ENCODE measurements at regions not wholly inside any gene's neighbourhood (a gene's known extent, or its start where the extent isn't known, plus 50 kb on each side); places are given as distances from the start of the nearest gene placed in this dataset.

DNA sequence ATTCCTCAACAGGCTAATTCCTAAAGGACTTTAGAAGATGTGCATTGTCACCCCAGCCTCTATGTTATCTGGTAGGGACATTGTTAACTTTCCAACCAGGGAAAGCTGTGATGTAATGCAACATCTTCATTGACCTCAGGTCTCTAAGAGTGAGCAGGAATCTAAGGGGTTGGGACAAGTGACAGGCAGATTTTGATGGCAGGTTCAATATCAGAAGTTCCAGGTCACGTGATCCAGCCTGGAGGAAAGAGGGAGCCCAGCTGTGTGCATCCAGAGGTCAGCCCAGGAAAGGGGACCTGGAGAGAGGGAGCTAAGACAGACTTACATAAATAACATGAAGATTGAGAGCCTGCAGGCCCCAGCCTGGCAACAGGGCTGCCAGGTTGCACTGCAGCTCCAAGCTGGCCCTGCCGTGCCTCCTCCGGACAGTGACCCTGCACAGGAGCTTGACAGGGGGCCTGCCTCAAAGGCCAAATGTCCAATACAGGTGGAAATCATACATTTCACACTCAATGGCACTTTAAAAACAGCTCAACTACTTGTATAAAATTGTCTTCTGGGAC, 262.2 kb upstream of the MGAT5 start:
- no peak for TF ChIP-seq SUZ12 (IDR thresholded peaks at IDR 0.05)
- TF ChIP-seq FOXM1 (IDR thresholded peaks at IDR 0.05; ENCODE audit: borderline replicate concordance) = no peak
- TF ChIP-seq FOXK2 (IDR thresholded peaks at IDR 0.05) = no peak
- no peak for TF ChIP-seq ZNF384 (IDR thresholded peaks at IDR 0.05)
- TF ChIP-seq BHLHE40 (IDR thresholded peaks at IDR 0.05; ENCODE audit: borderline replicate concordance) = no peak
- TF ChIP-seq TARDBP (IDR thresholded peaks at IDR 0.05) = no peak
- TF ChIP-seq ELF4 (IDR thresholded peaks at IDR 0.05) = no peak
